ENCODE measurements at regions not wholly inside any gene's neighbourhood (a gene's known extent, or its start where the extent isn't known, plus 50 kb on each side); places are given as distances from the start of the nearest gene placed in this dataset.
"Not testable (repeated sequence)": the region's sequence is repeated elsewhere in the genome, so short reads cannot be mapped to it uniquely, and the experiment has no call there.

DNA sequence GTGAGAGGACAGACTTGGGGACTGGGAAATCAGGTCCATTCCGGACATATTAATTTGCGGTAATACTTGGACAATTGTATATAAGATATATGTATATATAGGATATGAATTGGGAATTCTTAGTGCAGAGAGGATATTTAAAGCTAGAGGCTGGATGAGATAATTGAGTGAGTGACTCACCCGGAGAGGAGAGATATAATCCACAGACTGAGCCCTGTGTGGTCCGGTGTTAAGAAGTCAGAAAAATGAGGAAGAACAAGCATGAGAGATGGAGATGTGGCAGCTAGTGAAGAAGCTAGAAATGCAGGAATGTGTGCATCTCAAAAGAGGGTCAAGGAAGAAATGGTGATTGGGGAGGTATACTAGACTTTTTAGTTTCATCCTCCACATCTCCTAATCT is 336.2 kb downstream of the SLC7A11 start:
- Histone ChIP-seq H3K4me1 (ENCODE audit: control insufficient read depth in 2 of 2, insufficient read depth in 1 of 2, low read depth in 1 of 2, low read length in 2 of 2) (no peaks in the 10 kb centered on the region), H3K4me3 (ENCODE audit: low read length in 2 of 2) (no peak overlapping the region), H2AFZ (ENCODE audit: low read length) (no peak overlapping the region), H3K9ac (ENCODE audit: low read depth, low read length, poor library complexity) (no peak overlapping the region), H3K27ac (replicated peaks; ENCODE audit: low read length) (no peak overlapping the region), H3K4me2 (ENCODE audit: insufficient read depth, low read length, poor library complexity, severe bottlenecking) (no peak overlapping the region), H2BK15ac (ENCODE audit: low read length) (no peak overlapping the region), H2BK12ac (ENCODE audit: low read length) (no peak overlapping the region), H3K4ac (ENCODE audit: low read length) (no peak overlapping the region), H2AK5ac (ENCODE audit: low read depth, low read length) (no peak overlapping the region), H4K8ac (ENCODE audit: low read depth, low read length) (no peak overlapping the region), H3K18ac (ENCODE audit: low read length) (no peak overlapping the region), H3K36me3 (replicated peaks in 1 of 2; ENCODE audit: control insufficient read depth in 2 of 2, insufficient read depth in 2 of 2, low read length in 2 of 2) (no peaks in the 10 kb centered on the region), H2BK120ac (ENCODE audit: low read depth, low read length) (no peak overlapping the region), H3K23ac (ENCODE audit: low read depth, low read length, poor library complexity) (no peak overlapping the region), H2BK5ac (ENCODE audit: low read length) (no peak overlapping the region), H3K9me3 (replicated peaks in 1 of 2; ENCODE audit: control insufficient read depth in 2 of 2, insufficient read depth in 1 of 2, low read depth in 1 of 2, low read length in 2 of 2) (no peaks in the 10 kb centered on the region), H4K91ac (ENCODE audit: low read depth, low read length, poor library complexity) (no peak overlapping the region), H3K27me3 (ENCODE audit: control insufficient read depth in 3 of 3, insufficient read depth in 3 of 3, low read depth in 1 of 3, low read length in 3 of 3) (no peaks in the 10 kb centered on the region), H3K14ac (ENCODE audit: low read length) (no peak overlapping the region), H3K79me1 (ENCODE audit: low read depth, low read length) (no peaks in the 10 kb centered on the region)
- no peak for DNase-seq (ENCODE audit: low spot score)
- no CpG with 5 or more reads among the region's 4 CpGs for WGBS, 2 donors (ENCODE audit: extremely low coverage in 2 of 2, insufficient read length in 2 of 2, insufficient replicate concordance in 1 of 2)

DNA sequence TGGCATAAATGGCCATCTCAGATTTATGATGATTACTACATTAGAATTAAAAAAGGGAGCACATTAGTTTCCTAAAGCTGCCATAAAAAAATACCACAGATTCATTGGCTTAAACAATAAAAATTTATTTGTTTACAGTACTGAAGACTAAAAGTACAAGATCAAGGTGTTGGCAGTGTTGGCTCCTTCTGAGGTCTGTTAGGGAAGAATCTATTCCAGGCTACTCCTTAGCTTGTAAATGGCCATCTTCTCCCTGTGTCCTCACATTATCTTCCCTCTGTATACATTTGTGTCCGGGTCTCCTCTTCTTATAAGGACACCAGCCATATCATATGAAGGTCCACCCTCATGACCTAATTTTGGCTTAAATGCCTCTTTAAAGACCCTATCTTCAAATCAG is 341.0 kb downstream of the SLC7A11 start:
- Histone ChIP-seq H3K27me3 (ENCODE audit: control insufficient read depth in 3 of 3, insufficient read depth in 3 of 3, low read depth in 1 of 3, low read length in 3 of 3) (no peaks in the 10 kb centered on the region), H3K18ac (ENCODE audit: low read length) (no peak overlapping the region), H3K36me3 (replicated peaks in 1 of 2; ENCODE audit: control insufficient read depth in 2 of 2, insufficient read depth in 2 of 2, low read length in 2 of 2) (no peaks in the 10 kb centered on the region), H3K4me1 (ENCODE audit: control insufficient read depth in 2 of 2, insufficient read depth in 1 of 2, low read depth in 1 of 2, low read length in 2 of 2) (no peaks in the 10 kb centered on the region), H3K4ac (ENCODE audit: low read length) (no peak overlapping the region), H2BK15ac (ENCODE audit: low read length) (no peak overlapping the region), H2AFZ (ENCODE audit: low read length) (no peak overlapping the region), H3K23ac (ENCODE audit: low read depth, low read length, poor library complexity) (no peak overlapping the region), H3K9me3 (replicated peaks in 1 of 2; ENCODE audit: control insufficient read depth in 2 of 2, insufficient read depth in 1 of 2, low read depth in 1 of 2, low read length in 2 of 2) (no peaks in the 10 kb centered on the region), H3K4me3 (ENCODE audit: low read length in 2 of 2) (no peak overlapping the region), H4K91ac (ENCODE audit: low read depth, low read length, poor library complexity) (no peak overlapping the region), H3K14ac (ENCODE audit: low read length) (no peak overlapping the region), H2BK5ac (ENCODE audit: low read length) (no peak overlapping the region), H3K9ac (ENCODE audit: low read depth, low read length, poor library complexity) (no peak overlapping the region), H2AK5ac (ENCODE audit: low read depth, low read length) (no peak overlapping the region), H2BK12ac (ENCODE audit: low read length) (no peak overlapping the region), H3K79me1 (ENCODE audit: low read depth, low read length) (no peaks in the 10 kb centered on the region), H3K4me2 (ENCODE audit: insufficient read depth, low read length, poor library complexity, severe bottlenecking) (no peak overlapping the region), H3K27ac (replicated peaks; ENCODE audit: low read length) (no peak overlapping the region), H4K8ac (ENCODE audit: low read depth, low read length) (no peak overlapping the region), H2BK120ac (ENCODE audit: low read depth, low read length) (no peak overlapping the region)
- WGBS, 2 donors (ENCODE audit: extremely low coverage in 2 of 2, insufficient read length in 2 of 2, insufficient replicate concordance in 1 of 2), result no CpG with 5 or more reads among the region's 1 CpG
- no peak for DNase-seq (ENCODE audit: low spot score)

DNA sequence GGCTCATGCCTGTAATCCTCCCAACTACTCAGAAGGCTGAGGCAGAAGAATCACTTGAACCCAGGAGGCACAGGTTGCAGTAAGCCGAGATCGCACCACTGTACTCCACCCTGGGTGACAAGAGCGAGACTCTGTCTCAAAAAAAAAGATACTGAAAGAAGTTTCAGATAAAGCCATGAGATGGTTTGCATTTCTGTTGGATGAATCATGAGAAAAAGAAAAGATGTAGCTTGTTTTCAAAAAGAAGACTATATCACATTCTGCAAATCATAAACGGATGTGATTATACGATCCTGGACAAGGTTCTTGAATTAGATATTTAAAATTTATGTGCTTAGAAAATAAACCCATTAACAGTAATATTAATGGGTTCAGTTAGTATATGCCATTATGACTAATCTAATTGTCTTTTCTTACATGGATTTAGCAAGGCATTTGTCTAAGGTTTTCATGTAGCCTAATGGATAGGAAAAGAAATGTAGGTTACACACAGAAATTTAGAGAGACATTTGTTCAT is 345.9 kb downstream of the SLC7A11 start:
- H2BK120ac ChIP-seq (ENCODE audit: low read depth, low read length), result no peak overlapping the region
- no peak overlapping the region for H3K4ac ChIP-seq (ENCODE audit: low read length)
- no peak overlapping the region for H2BK5ac ChIP-seq (ENCODE audit: low read length)
- no peaks in the 10 kb centered on the region for H3K79me1 ChIP-seq (ENCODE audit: low read depth, low read length)
- no peak overlapping the region for H4K91ac ChIP-seq (ENCODE audit: low read depth, low read length, poor library complexity)
- DNase-seq (ENCODE audit: low spot score), result no peak
- no peak overlapping the region for H4K8ac ChIP-seq (ENCODE audit: low read depth, low read length)
- no peaks in the 10 kb centered on the region for H3K36me3 ChIP-seq (replicated peaks in 1 of 2; ENCODE audit: control insufficient read depth in 2 of 2, insufficient read depth in 2 of 2, low read length in 2 of 2)
- H3K27ac ChIP-seq (replicated peaks; ENCODE audit: low read length), result no peak overlapping the region
- H3K9ac ChIP-seq (ENCODE audit: low read depth, low read length, poor library complexity), result no peak overlapping the region
- no peak overlapping the region for H3K4me3 ChIP-seq (ENCODE audit: low read length in 2 of 2)
- no peak overlapping the region for H2AK5ac ChIP-seq (ENCODE audit: low read depth, low read length)
- H2BK15ac ChIP-seq (ENCODE audit: low read length), result no peak overlapping the region
- H3K27me3 ChIP-seq (ENCODE audit: control insufficient read depth in 3 of 3, insufficient read depth in 3 of 3, low read depth in 1 of 3, low read length in 3 of 3), result no peaks in the 10 kb centered on the region
- H3K4me2 ChIP-seq (ENCODE audit: insufficient read depth, low read length, poor library complexity, severe bottlenecking), result no peak overlapping the region
- no peak overlapping the region for H3K18ac ChIP-seq (ENCODE audit: low read length)
- no peak overlapping the region for H2AFZ ChIP-seq (ENCODE audit: low read length)
- H3K23ac ChIP-seq (ENCODE audit: low read depth, low read length, poor library complexity), result no peak overlapping the region
- H3K14ac ChIP-seq (ENCODE audit: low read length), result no peak overlapping the region
- no peak overlapping the region for H2BK12ac ChIP-seq (ENCODE audit: low read length)
- no peaks in the 10 kb centered on the region for H3K9me3 ChIP-seq (replicated peaks in 1 of 2; ENCODE audit: control insufficient read depth in 2 of 2, insufficient read depth in 1 of 2, low read depth in 1 of 2, low read length in 2 of 2)
- no CpG with 5 or more reads among the region's 5 CpGs for WGBS, 2 donors (ENCODE audit: extremely low coverage in 2 of 2, insufficient read length in 2 of 2, insufficient replicate concordance in 1 of 2)
- H3K4me1 ChIP-seq (ENCODE audit: control insufficient read depth in 2 of 2, insufficient read depth in 1 of 2, low read depth in 1 of 2, low read length in 2 of 2), result no peaks in the 10 kb centered on the region

DNA sequence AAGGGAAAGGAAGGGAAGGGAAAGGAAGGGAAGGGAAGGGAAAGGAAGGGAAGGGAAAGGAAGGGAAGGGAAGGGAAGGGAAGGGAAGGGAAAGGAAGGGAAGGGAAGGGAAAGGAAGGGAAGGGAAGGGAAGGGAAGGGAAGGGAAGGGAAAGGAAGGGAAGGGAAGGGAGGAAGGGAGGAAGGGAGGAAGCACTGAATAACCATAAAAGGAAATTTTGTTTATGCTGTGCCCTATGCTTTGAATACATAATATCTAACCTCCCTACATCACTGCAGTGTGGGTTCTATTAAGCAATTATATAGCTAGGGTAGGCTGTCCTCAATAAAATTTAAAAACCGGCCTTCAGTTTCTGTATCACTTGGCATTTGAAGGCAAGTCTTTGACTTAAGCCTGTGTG is 346.6 kb downstream of the SLC7A11 start:
- H3K9ac ChIP-seq (ENCODE audit: low read depth, low read length, poor library complexity); H3K27ac ChIP-seq (replicated peaks; ENCODE audit: low read length); H3K14ac ChIP-seq (ENCODE audit: low read length); H3K4me2 ChIP-seq (ENCODE audit: insufficient read depth, low read length, poor library complexity, severe bottlenecking); H3K4me3 ChIP-seq (ENCODE audit: low read length in 2 of 2); H3K36me3 ChIP-seq (replicated peaks in 1 of 2; ENCODE audit: control insufficient read depth in 2 of 2, insufficient read depth in 2 of 2, low read length in 2 of 2); H3K79me1 ChIP-seq (ENCODE audit: low read depth, low read length); H3K4me1 ChIP-seq (ENCODE audit: control insufficient read depth in 2 of 2, insufficient read depth in 1 of 2, low read depth in 1 of 2, low read length in 2 of 2); H3K27me3 ChIP-seq (ENCODE audit: control insufficient read depth in 3 of 3, insufficient read depth in 3 of 3, low read depth in 1 of 3, low read length in 3 of 3); H3K23ac ChIP-seq (ENCODE audit: low read depth, low read length, poor library complexity); H3K9me3 ChIP-seq (replicated peaks in 1 of 2; ENCODE audit: control insufficient read depth in 2 of 2, insufficient read depth in 1 of 2, low read depth in 1 of 2, low read length in 2 of 2); H2BK12ac ChIP-seq (ENCODE audit: low read length); H4K8ac ChIP-seq (ENCODE audit: low read depth, low read length); H2BK15ac ChIP-seq (ENCODE audit: low read length); H2AK5ac ChIP-seq (ENCODE audit: low read depth, low read length); DNase-seq (ENCODE audit: low spot score); H4K91ac ChIP-seq (ENCODE audit: low read depth, low read length, poor library complexity); H2BK120ac ChIP-seq (ENCODE audit: low read depth, low read length); H3K4ac ChIP-seq (ENCODE audit: low read length); H3K18ac ChIP-seq (ENCODE audit: low read length); H2BK5ac ChIP-seq (ENCODE audit: low read length); H2AFZ ChIP-seq (ENCODE audit: low read length): not testable (repeated sequence)
- WGBS, 2 donors (ENCODE audit: extremely low coverage in 2 of 2, insufficient read length in 2 of 2, insufficient replicate concordance in 1 of 2), result no CpG with 5 or more reads among the region's 1 CpG

Data from neuronal stem cell (in vitro differentiated cells).